GM13977 (cell line): ENCODE measurements at regions not wholly inside any gene's neighbourhood (a gene's known extent, or its start where the extent isn't known, plus 50 kb on each side); places are given as distances from the start of the nearest gene placed in this dataset.

ENCODE experiments used
- DNase-seq: peaks from one replicate; pipeline ENCODE4 v3.0.0; 2012; ENCODE audit warnings: low spot score
- CTCF ChIP-seq: IDR thresholded peaks from 2 replicates; pipeline ENCODE4 v1.5.1; 2012; ENCODE audit warnings: mild to moderate bottlenecking, control low read depth; ENCODE audit not compliant: insufficient read depth; ENCODE audit errors: extremely low read depth, missing control alignments
- in situ Hi-C: fragments of 300-500 bp; cut with MboI; formaldehyde crosslinking; loops from one replicate; pipeline ENCODE4 v1.12.0; 2022; ENCODE audit warnings: low sequenced_read_pairs, low pct_unique_long_range_greater_than_20kb, mixed read lengths, inconsistent platforms; ENCODE audit not compliant: unreplicated experiment

GRCh38 chr4:79049840-79050540 lies 110.8 kb upstream of the PAQR3 start:
- DNase-seq = no peak
- no peak for TF ChIP-seq CTCF
- in situ Hi-C loops = no loop called here

GRCh38 chr4:79048878-79049277 lies 109.6 kb upstream of the PAQR3 start:
- in situ Hi-C loops = no loop called here
- DNase-seq = no peak
- TF ChIP-seq CTCF = no peak

GRCh38 chr4:79047316-79047715 lies 108.1 kb upstream of the PAQR3 start:
- in situ Hi-C loops = no loop called here
- no peak for DNase-seq

GRCh38 chr4:79046016-79046592 lies 106.9 kb upstream of the PAQR3 start:
- TF ChIP-seq CTCF = no peak
- in situ Hi-C loops = no loop called here
- DNase-seq = no peak

More at GRCh38 chr4:79047316-79047715, 108.1 kb upstream of the PAQR3 start:
- no peak for TF ChIP-seq CTCF

- in situ Hi-C loops = no loop called here
- no peak for DNase-seq
- no peak for TF ChIP-seq CTCF
These were observed 105.0 kb upstream of the PAQR3 start for GRCh38 chr4:79044141-79044659.

GRCh38 chr4:79043138-79043537 lies 103.9 kb upstream of the PAQR3 start:
- in situ Hi-C loops = no loop called here
- DNase-seq = no peak
- no peak for TF ChIP-seq CTCF
